ENCODE measurements at regions not wholly inside any gene's neighbourhood (a gene's known extent, or its start where the extent isn't known, plus 50 kb on each side); places are given as distances from the start of the nearest gene placed in this dataset.
"Not testable (repeated sequence)": the region's sequence is repeated elsewhere in the genome, so short reads cannot be mapped to it uniquely, and the experiment has no call there.

DNA sequence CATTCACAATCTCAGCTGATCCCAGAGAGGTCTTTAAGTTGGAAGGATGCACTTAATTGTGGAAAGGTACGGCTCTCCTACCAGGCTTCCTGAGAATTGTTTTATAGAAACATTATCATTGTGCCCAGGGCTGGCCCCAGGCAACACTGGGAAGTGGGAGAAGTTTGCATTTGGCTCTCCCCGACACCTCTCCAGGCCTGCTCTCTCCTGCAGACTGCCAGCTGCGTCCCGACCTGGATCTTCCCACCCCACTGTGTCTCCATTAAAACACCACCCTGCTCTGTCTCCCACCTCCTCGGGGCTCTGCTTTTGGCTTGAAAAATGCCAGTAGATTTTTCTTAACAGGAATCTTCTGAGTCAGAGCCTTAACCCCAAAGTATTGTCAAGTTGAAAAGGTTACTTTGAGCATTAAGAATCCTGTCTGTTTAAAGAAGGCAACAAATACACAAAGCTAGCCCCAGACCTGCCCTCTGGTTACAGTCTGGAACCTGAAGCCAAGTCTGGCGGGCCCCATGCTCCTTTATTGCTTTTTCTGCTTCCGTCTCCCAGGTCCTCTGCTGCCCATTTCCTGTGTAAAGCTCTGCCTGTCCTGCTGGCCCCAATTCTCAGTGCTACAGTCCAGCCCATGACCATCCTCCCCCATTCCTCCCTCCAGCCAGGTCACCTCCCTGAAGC lies 530.2 kb downstream of the SOX6 start:
- DNase-seq (ENCODE audit: extremely low read depth, low read depth): no peak

GRCh38 chr11:15826826-15827225 lies 529.5 kb downstream of the SOX6 start:
- DNase-seq (ENCODE audit: extremely low read depth, low read depth): peak; percentile 5

DNA sequence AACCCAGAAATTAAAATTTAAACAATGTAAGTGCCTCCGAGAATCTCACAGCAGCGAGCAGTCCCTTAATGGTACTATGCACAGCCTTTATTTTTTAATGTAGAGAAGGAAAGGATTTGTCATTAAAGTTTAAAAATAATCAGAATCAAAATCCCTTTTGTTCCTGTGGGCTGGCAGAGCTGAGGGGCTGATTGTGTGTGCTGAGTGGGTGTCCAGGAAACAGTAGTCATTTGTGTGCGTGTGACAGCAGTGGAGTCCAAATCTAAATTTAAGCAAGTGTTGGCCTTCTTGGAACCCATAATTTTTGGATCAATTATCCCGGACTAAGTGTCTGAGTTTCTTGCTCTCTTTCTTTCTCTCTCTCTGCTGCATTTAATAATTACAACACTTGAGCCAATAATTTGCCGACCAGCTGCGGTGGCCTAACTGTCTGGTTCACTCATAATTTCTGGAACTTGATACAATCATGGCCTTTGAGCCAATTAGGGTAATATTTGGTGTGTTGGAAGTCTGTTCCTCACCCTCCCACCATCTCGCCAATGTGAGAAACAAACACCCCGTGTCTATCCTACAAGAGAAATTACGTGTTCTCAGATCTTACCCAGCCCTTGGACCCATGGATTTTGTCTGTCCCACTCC lies 528.0 kb downstream of the SOX6 start:
- DNase-seq (ENCODE audit: extremely low read depth, low read depth): no peak

GRCh38 chr11:15829312-15829711 lies 527.0 kb downstream of the SOX6 start:
- DNase-seq (ENCODE audit: extremely low read depth, low read depth): no peak

- no peak for DNase-seq (ENCODE audit: extremely low read depth, low read depth)
Observed at GRCh38 chr11:15830741-15831428, 525.5 kb downstream of the SOX6 start.

GRCh38 chr11:15835788-15836411 lies 520.4 kb downstream of the SOX6 start:
- no peak for DNase-seq (ENCODE audit: extremely low read depth, low read depth)

- no peak for DNase-seq (ENCODE audit: extremely low read depth, low read depth)
Observed at GRCh38 chr11:15836795-15837194, 519.6 kb downstream of the SOX6 start.

DNA sequence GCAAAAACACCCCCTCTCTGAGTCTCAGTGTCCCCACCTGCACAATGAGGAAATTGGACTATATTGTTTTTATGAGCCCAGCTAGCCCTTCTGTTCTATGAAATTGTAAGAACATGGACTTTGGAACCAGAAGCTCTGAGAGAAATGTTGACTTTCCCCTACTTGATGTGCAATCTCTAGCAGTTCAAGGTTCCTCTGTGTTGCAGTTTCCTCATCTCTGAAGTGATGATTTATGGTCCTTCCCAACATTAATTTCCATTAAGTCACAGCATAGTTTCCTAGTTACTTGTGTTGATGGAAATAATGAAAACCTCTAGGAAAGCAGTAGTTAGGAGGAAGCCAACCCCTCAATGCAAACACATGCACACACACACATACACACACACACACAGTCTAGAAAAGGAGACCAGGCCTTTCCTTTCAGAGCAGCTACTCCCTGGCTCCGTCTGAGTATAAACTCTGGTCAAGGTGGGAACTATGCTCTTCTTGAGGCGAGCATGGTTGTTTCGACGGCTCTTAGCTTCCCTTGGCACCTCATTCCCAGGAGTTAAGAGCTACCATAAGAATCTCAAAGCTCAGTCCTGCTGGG lies 518.4 kb downstream of the SOX6 start:
- no peak for DNase-seq (ENCODE audit: extremely low read depth, low read depth)

DNA sequence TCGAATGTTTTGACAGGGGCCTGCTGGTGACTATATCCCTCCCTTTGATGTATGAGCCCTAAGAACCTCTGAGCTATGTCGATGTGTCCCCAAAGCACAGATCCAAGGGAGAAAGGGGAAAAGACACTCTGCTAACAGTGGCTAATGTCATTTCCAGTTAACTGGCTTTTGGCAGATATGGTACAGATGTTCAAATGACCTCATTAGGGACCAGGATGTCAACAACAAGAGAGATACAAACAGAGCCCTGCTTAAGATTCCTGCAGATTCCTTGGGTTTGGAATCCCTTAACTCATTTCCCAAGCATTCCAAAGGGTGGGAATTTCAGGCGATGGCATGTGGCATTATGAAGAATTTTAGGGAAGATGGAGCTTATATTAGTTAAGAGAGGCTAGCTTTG lies 517.3 kb downstream of the SOX6 start:
- no peak for DNase-seq (ENCODE audit: extremely low read depth, low read depth)

- no peak for DNase-seq (ENCODE audit: extremely low read depth, low read depth)
Observed at GRCh38 chr11:15840966-15841365, 515.4 kb downstream of the SOX6 start.

- DNase-seq (ENCODE audit: extremely low read depth, low read depth): no peak
Observed at GRCh38 chr11:15841931-15842740, 514.2 kb downstream of the SOX6 start.

DNA sequence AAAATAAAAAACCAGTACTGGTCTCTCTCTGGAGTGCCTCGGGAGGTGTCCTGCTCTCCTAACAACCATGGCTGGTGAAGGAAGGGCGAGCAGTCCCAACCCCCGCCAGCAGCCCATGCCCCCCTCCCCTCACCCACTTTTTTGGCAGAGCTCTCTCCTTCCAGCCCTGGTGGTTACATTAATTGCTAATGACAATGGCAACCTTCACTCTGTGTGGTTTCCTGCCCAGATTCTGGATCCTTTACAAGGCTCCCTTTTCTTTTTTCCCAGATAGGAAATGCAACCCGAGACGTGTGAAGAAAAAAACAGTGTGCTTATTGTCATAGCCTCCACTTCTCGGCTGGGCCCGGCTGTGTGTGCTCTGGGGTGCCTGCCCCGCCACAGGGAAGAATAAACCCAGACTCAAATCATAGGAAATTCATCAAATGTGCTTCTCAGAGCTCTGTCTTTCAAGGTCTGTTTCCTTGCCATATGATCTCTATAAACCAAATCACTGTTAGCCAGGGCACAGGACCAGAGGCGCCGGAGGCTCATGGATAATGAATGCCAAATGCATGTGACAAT lies 513.0 kb downstream of the SOX6 start:
- no peak for DNase-seq (ENCODE audit: extremely low read depth, low read depth)

DNA sequence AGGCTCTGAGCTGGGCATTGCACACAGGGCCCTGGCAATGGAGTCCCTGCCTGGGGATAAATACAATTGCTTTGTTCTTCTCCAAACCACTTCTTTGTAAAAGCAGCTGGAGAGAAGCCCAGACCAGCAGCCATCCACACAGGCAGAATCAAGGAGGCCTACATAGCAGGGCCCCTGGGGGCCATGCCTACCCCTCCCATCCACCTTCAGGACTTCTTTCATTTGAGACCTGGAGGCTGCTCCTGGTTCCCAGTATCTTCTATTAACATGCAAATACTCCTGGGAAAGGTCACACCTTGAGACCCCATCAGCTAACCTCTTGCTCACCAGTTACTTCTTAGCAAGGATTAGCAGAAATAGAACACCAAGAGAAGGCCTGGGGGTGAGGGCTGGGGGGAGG lies 511.1 kb downstream of the SOX6 start:
- no peak for DNase-seq (ENCODE audit: extremely low read depth, low read depth)

- DNase-seq (ENCODE audit: extremely low read depth, low read depth): no peak
Observed at GRCh38 chr11:15848631-15849168, 507.6 kb downstream of the SOX6 start.

- DNase-seq (ENCODE audit: extremely low read depth, low read depth): no peak
Observed at GRCh38 chr11:15849257-15849656, 507.1 kb downstream of the SOX6 start.

DNA sequence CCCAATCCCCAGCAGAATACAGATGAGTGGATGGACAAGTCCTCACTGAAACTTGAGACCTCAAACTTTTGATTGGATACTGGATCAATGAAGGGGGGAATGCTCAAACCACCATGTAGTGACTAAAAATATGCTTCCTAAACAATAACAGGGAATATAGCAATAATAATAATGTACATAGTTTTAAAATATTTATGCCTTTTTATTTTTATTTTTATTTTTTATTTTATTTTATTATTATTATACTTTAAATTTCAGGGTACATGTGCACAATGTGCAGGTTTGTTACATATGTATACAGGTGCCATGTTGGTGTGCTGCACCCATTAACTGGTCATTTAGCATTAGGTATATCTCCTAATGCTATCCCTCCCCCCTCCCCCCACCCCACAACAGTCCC lies 506.0 kb downstream of the SOX6 start:
- not testable (repeated sequence) for DNase-seq (ENCODE audit: extremely low read depth, low read depth)

DNA sequence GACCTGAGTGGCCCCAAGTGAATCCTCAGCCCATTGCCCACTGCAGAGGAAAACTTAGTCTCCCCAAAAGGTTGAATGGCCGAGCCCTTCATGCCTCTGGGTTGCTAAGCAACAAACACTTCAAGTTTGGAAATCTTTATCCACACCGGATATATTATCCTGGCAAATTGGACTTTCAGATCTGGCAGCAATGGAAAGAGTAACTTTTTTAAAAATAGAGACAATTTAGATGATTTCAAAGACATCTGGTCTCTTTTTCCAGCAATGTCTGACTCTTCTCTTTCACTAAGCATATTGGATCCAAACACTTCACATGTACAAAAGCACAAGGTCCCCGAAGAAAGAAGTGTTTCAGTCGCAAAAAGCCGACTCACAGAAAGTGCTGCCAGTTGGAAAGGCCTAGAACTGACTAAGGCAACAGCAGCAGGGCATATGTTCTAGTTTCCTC lies 505.3 kb downstream of the SOX6 start:
- DNase-seq (ENCODE audit: extremely low read depth, low read depth): no peak

DNA sequence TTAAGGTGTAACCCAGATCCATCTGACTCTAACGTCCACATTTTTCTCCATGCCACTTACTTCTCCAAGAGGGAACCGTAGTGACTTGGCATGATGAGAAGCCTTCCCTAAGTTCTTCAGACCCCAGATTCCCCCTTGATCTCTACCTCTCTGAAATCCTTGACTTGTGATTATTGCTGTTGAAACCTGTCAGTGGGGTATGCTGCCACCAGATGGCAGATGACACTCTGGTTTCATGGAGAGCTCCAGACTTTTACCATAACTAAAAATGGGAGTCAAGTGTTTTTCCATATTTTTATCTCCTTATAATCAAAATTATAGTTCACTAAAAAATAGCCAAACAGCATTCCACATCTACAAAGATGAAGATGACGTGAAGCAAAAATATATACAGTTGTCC lies 504.2 kb downstream of the SOX6 start:
- DNase-seq (ENCODE audit: extremely low read depth, low read depth): peak; percentile 18

DNA sequence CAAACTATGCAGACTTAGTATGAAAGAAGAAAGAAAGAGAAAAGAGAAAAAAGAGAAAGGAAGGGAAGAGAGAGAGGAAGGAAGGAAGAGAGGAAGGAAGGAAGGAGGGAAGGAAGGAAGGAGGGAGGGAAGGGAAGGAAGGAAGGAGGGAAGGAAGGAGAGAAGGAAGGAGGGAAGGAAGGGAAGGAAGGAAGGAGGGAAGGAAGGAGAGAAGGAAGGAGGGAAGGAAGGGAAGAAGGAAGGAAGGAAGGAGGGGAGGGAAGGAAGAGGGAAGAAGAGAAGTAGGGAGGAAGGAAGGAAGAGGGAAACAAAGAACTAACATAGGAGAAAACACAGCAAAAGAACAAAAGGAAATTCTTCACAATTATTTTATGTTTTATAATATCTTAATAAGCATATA lies 502.1 kb downstream of the SOX6 start:
- DNase-seq (ENCODE audit: extremely low read depth, low read depth): no peak

GRCh38 chr11:15858881-15859280 lies 497.5 kb downstream of the SOX6 start:
- DNase-seq (ENCODE audit: extremely low read depth, low read depth): no peak

Data from NCI-H460 (cell line).